ENCODE measurements at regions not wholly inside any gene's neighbourhood (a gene's known extent, or its start where the extent isn't known, plus 50 kb on each side); places are given as distances from the start of the nearest gene placed in this dataset.

GRCh38 chr2:137838255-137839092 lies 125.8 kb upstream of the HNMT start:
- CTCF ChIA-PET, result interaction anchor here (0.5 to 1.2 kb wide), 11 partner anchors 29 to 1428 kb away, joined by 3 to 6 read pairs (median 3); no protein-coding TSS in a partner anchor
- H3K27ac ChIP-seq, result no peak overlapping the region
- DNase-seq (ENCODE audit: low spot score), result peak; percentile 73
- peak; percentile 64 for TF ChIP-seq CTCF (conservative IDR thresholded peaks at IDR 0.05; ENCODE audit: low read depth)
- POLR2A ChIA-PET (ENCODE audit: low non-redundant PET), result no interaction called here

- no peak for TF ChIP-seq CTCF (conservative IDR thresholded peaks at IDR 0.05; ENCODE audit: low read depth)
- ChIA-PET POLR2A (ENCODE audit: low non-redundant PET) (no interaction called here), CTCF (no interaction called here)
- no peak for DNase-seq (ENCODE audit: low spot score)
- no peak overlapping the region for H3K27ac ChIP-seq
These were observed 121.8 kb upstream of the HNMT start for GRCh38 chr2:137842430-137842829.

- ChIA-PET POLR2A (ENCODE audit: low non-redundant PET) (no interaction called here), CTCF (no interaction called here)
- H3K27ac ChIP-seq, result no peak overlapping the region
- no peak for DNase-seq (ENCODE audit: low spot score)
- TF ChIP-seq CTCF (conservative IDR thresholded peaks at IDR 0.05; ENCODE audit: low read depth), result no peak
These were observed 121.3 kb upstream of the HNMT start for GRCh38 chr2:137842952-137843351.

- no peak for TF ChIP-seq CTCF (conservative IDR thresholded peaks at IDR 0.05; ENCODE audit: low read depth)
- DNase-seq (ENCODE audit: low spot score), result no peak
- POLR2A ChIA-PET (ENCODE audit: low non-redundant PET), result no interaction called here
- CTCF ChIA-PET, result no interaction called here
- H3K27ac ChIP-seq, result no peak overlapping the region
These were observed 118.9 kb upstream of the HNMT start for GRCh38 chr2:137845422-137845821.

GRCh38 chr2:137846993-137847392 lies 117.3 kb upstream of the HNMT start:
- POLR2A ChIA-PET (ENCODE audit: low non-redundant PET), result no interaction called here
- CTCF ChIA-PET, result no interaction called here

GRCh38 chr2:137847443-137847842 lies 116.8 kb upstream of the HNMT start:
- CTCF ChIA-PET, result no interaction called here
- POLR2A ChIA-PET (ENCODE audit: low non-redundant PET), result no interaction called here
- TF ChIP-seq CTCF (conservative IDR thresholded peaks at IDR 0.05; ENCODE audit: low read depth), result no peak
- DNase-seq (ENCODE audit: low spot score), result peak; percentile 49
- no peak overlapping the region for H3K27ac ChIP-seq

More at GRCh38 chr2:137846993-137847392, 117.3 kb upstream of the HNMT start:
- TF ChIP-seq CTCF (conservative IDR thresholded peaks at IDR 0.05; ENCODE audit: low read depth), result no peak
- no peak overlapping the region for H3K27ac ChIP-seq
- DNase-seq (ENCODE audit: low spot score), result peak; percentile 8
